Type B pancreatic cell (in vitro differentiated cells): ENCODE measurements at regions not wholly inside any gene's neighbourhood (a gene's known extent, or its start where the extent isn't known, plus 50 kb on each side); places are given as distances from the start of the nearest gene placed in this dataset.
A peak's percentile ranks its signal among the peaks of the same experiment; 100 is the strongest.

Experiments used
- DNase-seq: peaks from one replicate; pipeline ENCODE4 v3.0.0; 2021; ENCODE audit warnings: mixed read lengths; ENCODE audit not compliant: unreplicated experiment; ENCODE audit errors: extremely low spot score
- H3K27ac Mint-ChIP-seq: 2 replicates; pipeline ENCODE4 v1.8.0; 2021; ENCODE audit warnings: mild to moderate bottlenecking, mixed read lengths
- H3K27me3 Mint-ChIP-seq: 2 replicates; pipeline ENCODE4 v1.8.0; 2021; ENCODE audit warnings: mixed read lengths
- H3K36me3 Mint-ChIP-seq: 2 replicates; pipeline ENCODE4 v1.8.0; 2021; ENCODE audit warnings: mixed read lengths
- H3K4me1 Mint-ChIP-seq: one replicate; pipeline ENCODE4 v1.8.0; 2021; ENCODE audit warnings: mixed read lengths; ENCODE audit not compliant: unreplicated experiment
- H3K4me3 Mint-ChIP-seq: 2 replicates; pipeline ENCODE4 v1.8.0; 2021; ENCODE audit warnings: mild to moderate bottlenecking, mixed read lengths
- H3K9me3 Mint-ChIP-seq: 2 replicates; pipeline ENCODE4 v1.8.0; 2021; ENCODE audit warnings: mixed read lengths
- TF ChIP-seq, protein P1 (sequence below): fragments of 200-600 bp; sonication (generic); conservative IDR thresholded peaks from 2 replicates; pipeline ENCODE4 v1.5.0; 2021; ENCODE audit warnings: antibody characterized with exemption, mild to moderate bottlenecking

DNA sequence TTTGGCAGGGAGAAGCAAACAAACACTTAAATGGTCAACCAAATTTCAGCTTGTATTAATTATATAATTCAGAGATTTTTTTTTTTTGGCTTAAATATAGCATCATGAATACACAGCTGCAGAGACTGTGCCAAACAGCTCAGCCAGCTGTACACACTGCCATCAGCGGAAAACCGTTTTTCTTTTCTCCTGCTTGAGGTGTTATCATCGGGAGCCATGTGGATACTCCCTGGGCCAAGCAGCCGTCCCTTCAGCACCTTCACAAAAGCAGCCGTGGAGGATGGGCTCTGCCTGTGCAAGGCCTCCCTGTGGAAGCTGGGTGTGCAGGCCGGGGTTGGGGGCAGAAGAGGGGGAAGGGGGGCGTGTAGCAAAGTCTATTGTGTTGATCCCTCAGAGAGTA is 85.0 kb downstream of the NUF2 start:
- peaks cover 9% of the 10 kb centered on the region for H3K27me3 Mint-ChIP-seq
- TF ChIP-seq, protein P1, sequence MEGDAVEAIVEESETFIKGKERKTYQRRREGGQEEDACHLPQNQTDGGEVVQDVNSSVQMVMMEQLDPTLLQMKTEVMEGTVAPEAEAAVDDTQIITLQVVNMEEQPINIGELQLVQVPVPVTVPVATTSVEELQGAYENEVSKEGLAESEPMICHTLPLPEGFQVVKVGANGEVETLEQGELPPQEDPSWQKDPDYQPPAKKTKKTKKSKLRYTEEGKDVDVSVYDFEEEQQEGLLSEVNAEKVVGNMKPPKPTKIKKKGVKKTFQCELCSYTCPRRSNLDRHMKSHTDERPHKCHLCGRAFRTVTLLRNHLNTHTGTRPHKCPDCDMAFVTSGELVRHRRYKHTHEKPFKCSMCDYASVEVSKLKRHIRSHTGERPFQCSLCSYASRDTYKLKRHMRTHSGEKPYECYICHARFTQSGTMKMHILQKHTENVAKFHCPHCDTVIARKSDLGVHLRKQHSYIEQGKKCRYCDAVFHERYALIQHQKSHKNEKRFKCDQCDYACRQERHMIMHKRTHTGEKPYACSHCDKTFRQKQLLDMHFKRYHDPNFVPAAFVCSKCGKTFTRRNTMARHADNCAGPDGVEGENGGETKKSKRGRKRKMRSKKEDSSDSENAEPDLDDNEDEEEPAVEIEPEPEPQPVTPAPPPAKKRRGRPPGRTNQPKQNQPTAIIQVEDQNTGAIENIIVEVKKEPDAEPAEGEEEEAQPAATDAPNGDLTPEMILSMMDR = no peak
- H3K4me1 Mint-ChIP-seq = peaks cover 32% of the 10 kb centered on the region
- DNase-seq = no peak
- H3K9me3 Mint-ChIP-seq = no peaks in the 10 kb centered on the region
- H3K27ac Mint-ChIP-seq = no peak overlapping the region
- no peak overlapping the region for H3K4me3 Mint-ChIP-seq
- H3K36me3 Mint-ChIP-seq = no peaks in the 10 kb centered on the region

DNA sequence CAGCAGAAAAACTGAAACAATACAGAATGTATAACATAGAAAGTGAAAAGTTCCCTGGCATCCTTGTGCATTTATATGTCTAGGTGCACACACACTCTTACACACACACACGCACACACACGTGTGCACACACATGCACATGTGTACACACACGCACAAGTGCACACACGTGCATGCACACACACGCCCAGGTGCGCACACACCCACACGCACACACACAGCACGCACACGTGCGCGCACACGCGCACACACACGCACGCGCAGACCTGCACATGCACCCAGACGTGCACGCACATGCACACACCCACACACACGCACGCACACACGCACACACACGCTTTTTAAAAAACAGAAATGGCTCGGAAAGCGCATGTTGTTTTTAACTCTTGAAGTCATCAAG is 86.5 kb downstream of the NUF2 start:
- Mint-ChIP-seq H3K36me3 (no peaks in the 10 kb centered on the region), H3K27me3 (peaks cover 9% of the 10 kb centered on the region), H3K9me3 (no peaks in the 10 kb centered on the region), H3K4me1 (peaks cover 34% of the 10 kb centered on the region), H3K4me3 (no peak overlapping the region), H3K27ac (no peak overlapping the region)
- TF ChIP-seq, protein P1 = no peak
- DNase-seq = no peak

DNA sequence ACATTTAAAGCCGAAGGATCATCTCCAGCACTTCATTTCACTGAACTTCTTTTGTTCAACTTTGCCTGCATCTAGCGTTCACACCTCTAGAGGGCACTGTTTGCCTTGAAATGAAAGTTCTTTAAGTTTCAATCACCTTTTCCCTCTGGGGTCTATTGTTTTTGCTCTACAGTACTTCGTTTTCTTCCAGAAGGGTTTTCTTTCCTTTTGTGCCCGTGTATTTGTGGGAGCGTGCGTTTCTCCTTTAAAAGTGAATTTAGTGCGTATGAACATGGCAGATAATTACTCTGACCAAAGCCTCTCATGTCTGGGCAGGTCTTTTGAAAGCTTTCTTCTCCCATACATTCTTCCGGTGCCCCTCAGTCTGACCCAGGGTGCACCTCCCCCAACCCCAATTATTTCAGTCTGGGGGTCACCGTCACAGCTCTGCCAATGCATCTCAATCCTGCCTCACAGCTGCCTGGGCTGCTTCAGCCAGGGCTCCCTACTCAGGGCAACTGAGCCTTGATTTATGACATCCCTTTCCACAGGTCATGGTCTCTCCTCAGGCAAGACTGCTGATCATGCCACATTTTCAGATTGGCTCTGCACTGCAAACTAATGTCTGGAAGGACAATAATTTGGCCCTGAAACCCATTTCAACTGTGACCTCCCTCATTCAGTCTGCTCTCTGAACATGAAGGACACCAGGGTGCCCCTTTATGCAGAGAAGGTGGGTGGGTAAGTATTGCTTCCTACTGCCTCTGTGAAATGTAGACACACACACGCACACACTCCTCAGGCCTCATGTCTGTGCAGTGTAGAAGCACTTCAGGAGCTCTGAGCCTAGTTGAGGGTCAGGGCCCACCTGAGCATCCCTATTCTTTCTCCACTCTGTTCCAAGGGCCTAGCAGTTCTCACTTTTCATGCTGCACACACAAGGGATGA is 88.6 kb downstream of the NUF2 start:
- Mint-ChIP-seq H3K9me3 (no peaks in the 10 kb centered on the region), H3K36me3 (no peaks in the 10 kb centered on the region), H3K4me1 (peaks cover 36% of the 10 kb centered on the region), H3K4me3 (peak overlapping the region; percentile 78), H3K27ac (peak overlapping the region; percentile 45), H3K27me3 (peaks cover 9% of the 10 kb centered on the region)
- peak; percentile 73 for DNase-seq
- TF ChIP-seq, protein P1 = peak; percentile 96

DNA sequence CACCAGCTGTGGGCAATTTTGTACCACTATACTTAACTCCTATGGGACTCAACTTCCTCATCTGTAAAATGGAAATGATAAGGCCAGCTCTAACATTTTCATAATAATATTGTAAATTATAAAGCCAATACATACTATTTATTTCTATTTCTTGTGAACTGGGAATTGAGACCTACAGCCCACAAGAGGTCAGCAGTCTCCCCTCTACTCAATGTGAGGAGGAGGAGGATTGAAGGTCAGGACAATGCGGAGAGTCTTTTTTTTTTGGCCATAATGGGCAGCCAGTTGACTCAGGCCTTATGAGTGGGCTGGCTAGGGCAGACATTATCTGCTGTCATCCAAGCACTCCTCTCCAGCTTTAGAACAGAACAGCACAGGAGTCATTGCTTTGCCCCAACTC is 90.5 kb downstream of the NUF2 start:
- Mint-ChIP-seq H3K27ac (no peak overlapping the region), H3K36me3 (no peaks in the 10 kb centered on the region), H3K4me3 (no peak overlapping the region), H3K27me3 (peaks cover 9% of the 10 kb centered on the region), H3K4me1 (peaks cover 38% of the 10 kb centered on the region), H3K9me3 (no peaks in the 10 kb centered on the region)
- no peak for DNase-seq
- TF ChIP-seq, protein P1 = peak; percentile 37

DNA sequence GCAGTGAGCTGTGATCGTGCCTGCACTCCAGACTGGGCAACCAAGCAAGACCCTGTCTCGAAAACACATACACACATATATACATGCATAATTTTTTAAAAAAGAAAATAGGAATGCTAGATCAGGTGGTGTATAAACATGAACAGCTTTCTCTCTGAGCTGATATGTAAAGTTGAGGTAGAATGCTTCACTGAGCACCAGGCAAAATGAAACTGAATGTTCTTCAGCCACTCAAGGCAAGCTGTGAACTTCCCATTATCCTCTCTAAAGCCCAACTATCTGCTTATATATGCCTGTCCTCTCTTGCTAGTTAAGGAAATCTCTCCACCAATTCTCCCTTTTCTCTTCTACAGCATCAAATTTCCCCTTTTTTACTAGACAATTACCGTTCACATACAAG is 93.0 kb downstream of the NUF2 start:
- Mint-ChIP-seq H3K4me3 (no peak overlapping the region), H3K36me3 (no peaks in the 10 kb centered on the region), H3K27ac (no peak overlapping the region), H3K4me1 (peaks cover 38% of the 10 kb centered on the region), H3K9me3 (no peaks in the 10 kb centered on the region), H3K27me3 (peaks cover 3% of the 10 kb centered on the region)
- TF ChIP-seq, protein P1 = no peak
- no peak for DNase-seq
